ENCODE measurements at regions not wholly inside any gene's neighbourhood (a gene's known extent, or its start where the extent isn't known, plus 50 kb on each side); places are given as distances from the start of the nearest gene placed in this dataset.
A peak's percentile ranks its signal among the peaks of the same experiment; 100 is the strongest.
"Not testable (repeated sequence)": the region's sequence is repeated elsewhere in the genome, so short reads cannot be mapped to it uniquely, and the experiment has no call there.

- H3K9me3 ChIP-seq (ENCODE audit: control insufficient read depth, low read length); DNase-seq; H3K4me1 ChIP-seq (ENCODE audit: control insufficient read depth in 1 of 2, insufficient read depth in 2 of 2, low read length in 2 of 2); H3K36me3 ChIP-seq (ENCODE audit: control insufficient read depth in 1 of 2, insufficient read depth in 2 of 2, low read length in 1 of 2); H3K27ac ChIP-seq (ENCODE audit: low read depth in 1 of 2, low read length in 2 of 2); H3K4me3 ChIP-seq (ENCODE audit: low read length in 2 of 2); ATAC-seq (ENCODE audit: low FRiP score); H3K27me3 ChIP-seq (ENCODE audit: control insufficient read depth in 1 of 2, insufficient read depth in 2 of 2, low read length in 1 of 2); intact Hi-C loops (cut with DNase I): not testable (repeated sequence)
- WGBS, 2 donors, result 92 to 95% methylated on average over 3 of the region's 5 CpGs
Measured at GRCh38 chr16:21379645-21380044, 101.6 kb upstream of the CRYM start.

- DNase-seq; H3K36me3 ChIP-seq (ENCODE audit: control insufficient read depth in 1 of 2, insufficient read depth in 2 of 2, low read length in 1 of 2); H3K9me3 ChIP-seq (ENCODE audit: control insufficient read depth, low read length); H3K27ac ChIP-seq (ENCODE audit: low read depth in 1 of 2, low read length in 2 of 2); H3K27me3 ChIP-seq (ENCODE audit: control insufficient read depth in 1 of 2, insufficient read depth in 2 of 2, low read length in 1 of 2); H3K4me1 ChIP-seq (ENCODE audit: control insufficient read depth in 1 of 2, insufficient read depth in 2 of 2, low read length in 2 of 2); intact Hi-C loops (cut with DNase I); ATAC-seq (ENCODE audit: low FRiP score); H3K4me3 ChIP-seq (ENCODE audit: low read length in 2 of 2): not testable (repeated sequence)
- WGBS, 2 donors, result 96 to 98% methylated on average over 18 to 21 of the region's 22 CpGs
Measured at GRCh38 chr16:21376196-21376899, 98.3 kb upstream of the CRYM start.

DNA sequence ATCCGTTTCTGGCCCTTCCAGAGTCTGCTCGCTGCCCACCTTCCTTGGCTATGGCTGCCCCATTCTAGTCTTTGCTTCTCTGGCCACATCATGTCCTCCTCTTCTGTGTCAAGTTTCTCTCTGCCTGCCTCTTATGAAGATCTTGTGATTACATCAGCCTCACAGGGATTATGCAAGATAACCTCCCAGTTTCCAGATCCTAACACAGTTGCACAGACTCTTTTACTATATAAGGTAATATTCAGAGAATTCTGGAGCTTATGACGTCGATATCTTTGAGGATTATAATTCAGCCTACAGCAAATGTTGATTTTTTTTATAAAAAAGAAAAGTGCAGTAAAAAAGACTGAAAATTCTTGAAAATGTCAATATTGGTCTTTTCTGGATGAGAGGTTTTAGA lies 97.2 kb upstream of the CRYM start:
- H3K27me3 ChIP-seq (ENCODE audit: control insufficient read depth in 1 of 2, insufficient read depth in 2 of 2, low read length in 1 of 2); H3K4me3 ChIP-seq (ENCODE audit: low read length in 2 of 2); H3K36me3 ChIP-seq (ENCODE audit: control insufficient read depth in 1 of 2, insufficient read depth in 2 of 2, low read length in 1 of 2); H3K27ac ChIP-seq (ENCODE audit: low read depth in 1 of 2, low read length in 2 of 2); DNase-seq; H3K9me3 ChIP-seq (ENCODE audit: control insufficient read depth, low read length); H3K4me1 ChIP-seq (ENCODE audit: control insufficient read depth in 1 of 2, insufficient read depth in 2 of 2, low read length in 2 of 2); intact Hi-C loops (cut with DNase I): not testable (repeated sequence)
- 48 to 51% methylated on average over 2 of the region's 4 CpGs for WGBS, 2 donors
- peak; percentile 65 for ATAC-seq (ENCODE audit: low FRiP score)

DNA sequence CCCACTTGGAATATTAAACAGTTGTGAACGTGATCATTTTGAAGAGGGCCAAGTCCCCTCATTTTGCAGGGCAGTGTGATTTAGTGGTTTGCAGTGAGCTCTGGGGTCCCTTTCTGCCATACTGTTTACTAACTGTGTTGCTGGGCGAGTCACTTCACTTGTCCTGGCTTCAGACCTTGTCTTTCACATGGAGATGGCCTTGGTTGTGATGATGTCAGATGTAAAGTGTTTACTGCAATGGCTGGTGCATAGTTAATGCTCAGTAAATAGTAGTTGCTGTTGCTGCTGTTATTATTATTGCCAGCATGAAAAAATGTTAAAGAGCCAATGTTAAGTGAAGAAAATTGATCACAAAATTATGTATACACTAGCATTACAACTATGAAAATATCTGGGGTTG lies 95.4 kb upstream of the CRYM start:
- ATAC-seq (ENCODE audit: low FRiP score); DNase-seq; H3K27me3 ChIP-seq (ENCODE audit: control insufficient read depth in 1 of 2, insufficient read depth in 2 of 2, low read length in 1 of 2); H3K27ac ChIP-seq (ENCODE audit: low read depth in 1 of 2, low read length in 2 of 2); H3K4me3 ChIP-seq (ENCODE audit: low read length in 2 of 2); H3K4me1 ChIP-seq (ENCODE audit: control insufficient read depth in 1 of 2, insufficient read depth in 2 of 2, low read length in 2 of 2); H3K36me3 ChIP-seq (ENCODE audit: control insufficient read depth in 1 of 2, insufficient read depth in 2 of 2, low read length in 1 of 2); H3K9me3 ChIP-seq (ENCODE audit: control insufficient read depth, low read length); intact Hi-C loops (cut with DNase I): not testable (repeated sequence)
- 94 to 95% methylated on average over 2 of the region's 2 CpGs for WGBS, 2 donors

GRCh38 chr16:21372862-21373261 lies 94.8 kb upstream of the CRYM start:
- H3K27ac ChIP-seq (ENCODE audit: low read depth in 1 of 2, low read length in 2 of 2); ATAC-seq (ENCODE audit: low FRiP score); H3K36me3 ChIP-seq (ENCODE audit: control insufficient read depth in 1 of 2, insufficient read depth in 2 of 2, low read length in 1 of 2); H3K27me3 ChIP-seq (ENCODE audit: control insufficient read depth in 1 of 2, insufficient read depth in 2 of 2, low read length in 1 of 2); intact Hi-C loops (cut with DNase I); H3K9me3 ChIP-seq (ENCODE audit: control insufficient read depth, low read length); H3K4me1 ChIP-seq (ENCODE audit: control insufficient read depth in 1 of 2, insufficient read depth in 2 of 2, low read length in 2 of 2); DNase-seq; H3K4me3 ChIP-seq (ENCODE audit: low read length in 2 of 2): not testable (repeated sequence)
- 75 to 86% methylated on average over 5 to 6 of the region's 7 CpGs for whole genome bisulfite sequencing, 2 donors

GRCh38 chr16:21372162-21372835 lies 94.2 kb upstream of the CRYM start:
- H3K4me3 ChIP-seq (ENCODE audit: low read length in 2 of 2); H3K27ac ChIP-seq (ENCODE audit: low read depth in 1 of 2, low read length in 2 of 2); H3K9me3 ChIP-seq (ENCODE audit: control insufficient read depth, low read length); H3K4me1 ChIP-seq (ENCODE audit: control insufficient read depth in 1 of 2, insufficient read depth in 2 of 2, low read length in 2 of 2); ATAC-seq (ENCODE audit: low FRiP score); H3K27me3 ChIP-seq (ENCODE audit: control insufficient read depth in 1 of 2, insufficient read depth in 2 of 2, low read length in 1 of 2); DNase-seq; intact Hi-C loops (cut with DNase I); H3K36me3 ChIP-seq (ENCODE audit: control insufficient read depth in 1 of 2, insufficient read depth in 2 of 2, low read length in 1 of 2): not testable (repeated sequence)
- WGBS, 2 donors, result 85 to 87% methylated on average over 15 of the region's 18 CpGs

GRCh38 chr16:21370791-21371190 lies 92.7 kb upstream of the CRYM start:
- DNase-seq; intact Hi-C loops (cut with DNase I); H3K27ac ChIP-seq (ENCODE audit: low read depth in 1 of 2, low read length in 2 of 2); H3K4me3 ChIP-seq (ENCODE audit: low read length in 2 of 2); ATAC-seq (ENCODE audit: low FRiP score); H3K4me1 ChIP-seq (ENCODE audit: control insufficient read depth in 1 of 2, insufficient read depth in 2 of 2, low read length in 2 of 2); H3K27me3 ChIP-seq (ENCODE audit: control insufficient read depth in 1 of 2, insufficient read depth in 2 of 2, low read length in 1 of 2); H3K9me3 ChIP-seq (ENCODE audit: control insufficient read depth, low read length); H3K36me3 ChIP-seq (ENCODE audit: control insufficient read depth in 1 of 2, insufficient read depth in 2 of 2, low read length in 1 of 2): not testable (repeated sequence)
- 79 to 87% methylated on average over 5 of the region's 5 CpGs for WGBS, 2 donors

GRCh38 chr16:21368973-21369942 lies 91.2 kb upstream of the CRYM start:
- H3K4me3 ChIP-seq (ENCODE audit: low read length in 2 of 2); ATAC-seq (ENCODE audit: low FRiP score): not testable (repeated sequence)
- WGBS, 2 donors, result 64 to 72% methylated on average over 4 of the region's 5 CpGs

More at GRCh38 chr16:21368973-21369942, 91.2 kb upstream of the CRYM start:
- intact Hi-C loops (cut with DNase I); H3K36me3 ChIP-seq (ENCODE audit: control insufficient read depth in 1 of 2, insufficient read depth in 2 of 2, low read length in 1 of 2); H3K27ac ChIP-seq (ENCODE audit: low read depth in 1 of 2, low read length in 2 of 2); H3K9me3 ChIP-seq (ENCODE audit: control insufficient read depth, low read length); H3K4me1 ChIP-seq (ENCODE audit: control insufficient read depth in 1 of 2, insufficient read depth in 2 of 2, low read length in 2 of 2); DNase-seq; H3K27me3 ChIP-seq (ENCODE audit: control insufficient read depth in 1 of 2, insufficient read depth in 2 of 2, low read length in 1 of 2): not testable (repeated sequence)

Data from aorta (tissue), 5 donors.